Adrenal gland (tissue), 9 donors: ENCODE measurements at regions not wholly inside any gene's neighbourhood (a gene's known extent, or its start where the extent isn't known, plus 50 kb on each side); places are given as distances from the start of the nearest gene placed in this dataset.

Experiments used
- DNase-seq, 7 donors: peaks; one replicate each; pipeline ENCODE4 v3.0.0-alpha.2; 2019 to 2020
- H3K27ac ChIP-seq, 5 donors: fragments of 200-600 bp; sonication (generic) in 4 of 5; 1 replicate in 3 of 5; 2 replicates in 2 of 5; pipeline versions ENCODE4 v1.5.1 to v1.8.0; 2016 to 2020; ENCODE audit warnings: mild to moderate bottlenecking in 1 of 5
- H3K27me3 ChIP-seq: fragments of 200-600 bp; 2 replicates; pipeline ENCODE4 v1.8.0; 2021
- H3K36me3 ChIP-seq, 2 donors: fragments of 200-600 bp; replicated peaks in 1 of 2; 1 replicate in 1 of 2; 2 replicates in 1 of 2; pipeline versions ENCODE4 v1.5.1 to v1.8.0; 2018 to 2022
- H3K4me1 ChIP-seq, 2 donors: fragments of 200-600 bp; replicated peaks in 1 of 2; 1 replicate in 1 of 2; 2 replicates in 1 of 2; pipeline versions ENCODE4 v1.5.1 to v1.8.0; 2018 to 2021
- H3K4me3 ChIP-seq, 4 donors: fragments of 200-600 bp; sonication (generic) in 3 of 4; one replicate each; pipeline ENCODE4 v1.5.1; 2016 to 2018
- H3K9me3 ChIP-seq, 3 donors: fragments of 200-600 bp; sonication (generic) in 1 of 3; replicated peaks in 1 of 3; 1 replicate in 2 of 3; 2 replicates in 1 of 3; pipeline versions ENCODE4 v1.5.1 to v1.8.0; 2016 to 2021
- POLR2A ChIP-seq, 2 donors: fragments of 450-650 bp; IDR thresholded peaks; one replicate each; pipeline ENCODE4 v1.6.1; 2017; ENCODE audit warnings: antibody characterized with exemption in 2 of 2, mild to moderate bottlenecking in 2 of 2, moderate library complexity in 1 of 2
- WGBS, 4 donors: extraction: QIAGEN DNeasy Blood & Tissue Kit in 2 of 4; methylation state at CpG; one replicate each; pipeline versions ENCODE4 v1.1.5 to v1.1.7; 2013 to 2017; 5-methylcytosine and 5-hydroxymethylcytosine counted together
- intact Hi-C, 2 donors: fragments of 100-400 bp; cut with DNase I; formaldehyde crosslinking; loops; one replicate each; pipeline versions ENCODE4 v1.14.1 to v1.15.0; 2022 to 2023
- TF ChIP-seq, protein P1 (sequence below), 6 experiments: fragments of 450-650 bp in 4 of 6; fragments of 200-600 bp in 2 of 6; sonication (generic) in 1 of 6; IDR thresholded peaks; 1 replicate in 5 of 6; 2 replicates in 1 of 6; pipeline versions ENCODE4 v1.5.1 to v1.8.0; 2016 to 2021; ENCODE audit warnings: antibody characterized with exemption in 6 of 6, mild to moderate bottlenecking in 2 of 6, moderate library complexity in 1 of 6
- donor health status: healthy with polysubstance abuse.
- donor health status: Bipolar disorder and iron deficiency.
- donor health status: DM: yes; HTN: yes; CAD: no.
- donor health status: DM: no; HTN: no; CAD: no.
- donor health status: DM: no; HTN: no; CAD: no.

- no peak overlapping the region for H3K4me3 ChIP-seq
- DNase-seq = no peak
- 65 to 81% (median 73%) methylated on average over 3 of the region's 3 CpGs for WGBS, 4 donors
- H3K36me3 ChIP-seq = no peaks in the 10 kb centered on the region
- intact Hi-C loops = no loop called here
- H3K9me3 ChIP-seq = no peaks in the 10 kb centered on the region
- H3K27me3 ChIP-seq = no peaks in the 10 kb centered on the region
- TF ChIP-seq POLR2A (IDR thresholded peaks at IDR 0.05) = no peak
- TF ChIP-seq, protein P1, sequence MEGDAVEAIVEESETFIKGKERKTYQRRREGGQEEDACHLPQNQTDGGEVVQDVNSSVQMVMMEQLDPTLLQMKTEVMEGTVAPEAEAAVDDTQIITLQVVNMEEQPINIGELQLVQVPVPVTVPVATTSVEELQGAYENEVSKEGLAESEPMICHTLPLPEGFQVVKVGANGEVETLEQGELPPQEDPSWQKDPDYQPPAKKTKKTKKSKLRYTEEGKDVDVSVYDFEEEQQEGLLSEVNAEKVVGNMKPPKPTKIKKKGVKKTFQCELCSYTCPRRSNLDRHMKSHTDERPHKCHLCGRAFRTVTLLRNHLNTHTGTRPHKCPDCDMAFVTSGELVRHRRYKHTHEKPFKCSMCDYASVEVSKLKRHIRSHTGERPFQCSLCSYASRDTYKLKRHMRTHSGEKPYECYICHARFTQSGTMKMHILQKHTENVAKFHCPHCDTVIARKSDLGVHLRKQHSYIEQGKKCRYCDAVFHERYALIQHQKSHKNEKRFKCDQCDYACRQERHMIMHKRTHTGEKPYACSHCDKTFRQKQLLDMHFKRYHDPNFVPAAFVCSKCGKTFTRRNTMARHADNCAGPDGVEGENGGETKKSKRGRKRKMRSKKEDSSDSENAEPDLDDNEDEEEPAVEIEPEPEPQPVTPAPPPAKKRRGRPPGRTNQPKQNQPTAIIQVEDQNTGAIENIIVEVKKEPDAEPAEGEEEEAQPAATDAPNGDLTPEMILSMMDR (IDR thresholded peaks at IDR 0.05) = no peak
- H3K4me1 ChIP-seq = no peaks in the 10 kb centered on the region
- no peak overlapping the region for H3K27ac ChIP-seq
Observed at GRCh38 chr11:90722552-90723190, 499.8 kb upstream of the CHORDC1 start.

- no peaks in the 10 kb centered on the region for H3K27me3 ChIP-seq
- TF ChIP-seq, protein P1 (IDR thresholded peaks at IDR 0.05) = no peak
- no peak for TF ChIP-seq POLR2A (IDR thresholded peaks at IDR 0.05)
- H3K4me1 ChIP-seq = no peaks in the 10 kb centered on the region
- no peak overlapping the region for H3K4me3 ChIP-seq
- H3K27ac ChIP-seq = no peak overlapping the region
- DNase-seq = no peak
- intact Hi-C loops = no loop called here
- no peaks in the 10 kb centered on the region for H3K36me3 ChIP-seq
- H3K9me3 ChIP-seq = peaks cover 0 to 10% (median 6%) of the 10 kb centered on the region in 3 donors
Observed at GRCh38 chr11:90717522-90717921, 494.7 kb upstream of the CHORDC1 start.

- no peaks in the 10 kb centered on the region for H3K4me1 ChIP-seq
- no peaks in the 10 kb centered on the region for H3K9me3 ChIP-seq
- H3K36me3 ChIP-seq = no peaks in the 10 kb centered on the region
- DNase-seq = no peak
- intact Hi-C loops = no loop called here
- H3K4me3 ChIP-seq = no peak overlapping the region
- TF ChIP-seq, protein P1 (IDR thresholded peaks at IDR 0.05) = no peak
- TF ChIP-seq POLR2A (IDR thresholded peaks at IDR 0.05) = no peak
- H3K27ac ChIP-seq = no peak overlapping the region
- no peaks in the 10 kb centered on the region for H3K27me3 ChIP-seq
Observed at GRCh38 chr11:90705661-90706060, 482.8 kb upstream of the CHORDC1 start.

DNA sequence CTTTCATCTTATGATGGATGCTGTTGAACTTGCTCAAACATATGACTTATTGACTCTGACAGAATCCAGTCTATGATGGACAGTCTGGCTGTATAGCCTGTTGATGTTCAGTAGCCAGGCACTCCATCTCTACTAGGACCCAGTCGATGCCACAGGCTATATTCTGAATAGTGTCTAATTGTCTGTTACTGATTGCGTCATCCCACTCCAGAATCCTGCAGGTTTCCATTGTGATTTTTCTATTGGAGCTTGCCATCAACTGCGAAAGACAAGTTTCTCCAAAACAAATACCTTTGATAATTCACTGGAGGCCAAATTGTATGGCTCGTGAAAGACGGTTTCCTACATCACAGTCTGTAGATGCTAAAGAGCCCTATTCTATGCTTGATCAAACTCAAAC is 481.7 kb upstream of the CHORDC1 start:
- Histone ChIP-seq H3K27ac (no peak overlapping the region), H3K4me1 (no peaks in the 10 kb centered on the region), H3K9me3 (no peaks in the 10 kb centered on the region), H3K27me3 (no peaks in the 10 kb centered on the region), H3K4me3 (no peak overlapping the region), H3K36me3 (no peaks in the 10 kb centered on the region)
- WGBS, 4 donors = 87 to 93% (median 91%) methylated on average over 5 of the region's 5 CpGs
- no peak for DNase-seq
- TF ChIP-seq POLR2A (IDR thresholded peaks at IDR 0.05) = no peak
- TF ChIP-seq, protein P1 (IDR thresholded peaks at IDR 0.05) = no peak
- intact Hi-C loops = no loop called here
